ENCODE measurements at regions not wholly inside any gene's neighbourhood (a gene's known extent, or its start where the extent isn't known, plus 50 kb on each side); places are given as distances from the start of the nearest gene placed in this dataset.
"Not testable (repeated sequence)": the region's sequence is repeated elsewhere in the genome, so short reads cannot be mapped to it uniquely, and the experiment has no call there.

DNA sequence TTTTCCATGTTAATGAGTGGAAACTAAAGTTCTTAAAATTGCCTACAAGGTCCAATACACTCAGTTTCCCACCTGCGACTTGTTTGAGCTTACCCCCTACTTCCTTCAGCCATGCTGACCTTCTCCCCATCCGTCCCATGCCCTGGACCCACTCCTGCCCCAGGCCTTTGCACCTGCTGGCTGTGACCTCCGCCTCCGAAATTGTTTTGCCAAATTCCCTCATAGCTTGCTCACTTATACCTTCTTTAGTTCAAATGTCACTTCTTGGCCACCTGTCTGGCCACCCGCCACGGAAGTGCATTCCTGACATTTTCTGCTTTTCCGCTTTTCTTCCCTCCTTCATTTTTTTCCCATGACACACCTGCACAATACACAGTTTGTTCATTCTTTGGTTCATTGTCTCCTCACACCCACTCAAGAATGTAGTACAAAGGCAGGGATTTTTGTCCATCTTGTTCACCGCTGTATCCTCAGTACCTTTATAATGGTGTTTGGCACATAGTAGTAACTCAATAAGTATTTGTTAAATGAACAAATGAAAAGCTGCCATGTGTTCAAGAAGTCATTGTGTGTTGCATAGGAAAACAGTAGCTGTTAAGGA lies 85.9 kb downstream of the NPIPB5 start:
- TF ChIP-seq, protein P1, sequence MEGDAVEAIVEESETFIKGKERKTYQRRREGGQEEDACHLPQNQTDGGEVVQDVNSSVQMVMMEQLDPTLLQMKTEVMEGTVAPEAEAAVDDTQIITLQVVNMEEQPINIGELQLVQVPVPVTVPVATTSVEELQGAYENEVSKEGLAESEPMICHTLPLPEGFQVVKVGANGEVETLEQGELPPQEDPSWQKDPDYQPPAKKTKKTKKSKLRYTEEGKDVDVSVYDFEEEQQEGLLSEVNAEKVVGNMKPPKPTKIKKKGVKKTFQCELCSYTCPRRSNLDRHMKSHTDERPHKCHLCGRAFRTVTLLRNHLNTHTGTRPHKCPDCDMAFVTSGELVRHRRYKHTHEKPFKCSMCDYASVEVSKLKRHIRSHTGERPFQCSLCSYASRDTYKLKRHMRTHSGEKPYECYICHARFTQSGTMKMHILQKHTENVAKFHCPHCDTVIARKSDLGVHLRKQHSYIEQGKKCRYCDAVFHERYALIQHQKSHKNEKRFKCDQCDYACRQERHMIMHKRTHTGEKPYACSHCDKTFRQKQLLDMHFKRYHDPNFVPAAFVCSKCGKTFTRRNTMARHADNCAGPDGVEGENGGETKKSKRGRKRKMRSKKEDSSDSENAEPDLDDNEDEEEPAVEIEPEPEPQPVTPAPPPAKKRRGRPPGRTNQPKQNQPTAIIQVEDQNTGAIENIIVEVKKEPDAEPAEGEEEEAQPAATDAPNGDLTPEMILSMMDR (IDR thresholded peaks at IDR 0.05), result not testable (repeated sequence)
- TF ChIP-seq EP300, POLR2AphosphoS5 (IDR thresholded peaks at IDR 0.05): not testable (repeated sequence)

All from sigmoid colon (tissue), 4 donors.